IPS-NIHi11 (cell line): ENCODE measurements at regions not wholly inside any gene's neighbourhood (a gene's known extent, or its start where the extent isn't known, plus 50 kb on each side); places are given as distances from the start of the nearest gene placed in this dataset.

Experiments
- DNase-seq: peaks from one replicate; pipeline ENCODE4 v3.0.0; 2012; ENCODE audit warnings: mixed read lengths, low spot score

- no peak for DNase-seq
Measured at GRCh38 chr4:62881901-62882300, 1527.3 kb downstream of the TECRL start.

GRCh38 chr4:62881210-62881609, 1528.0 kb downstream of the TECRL start:
- no peak for DNase-seq

DNA sequence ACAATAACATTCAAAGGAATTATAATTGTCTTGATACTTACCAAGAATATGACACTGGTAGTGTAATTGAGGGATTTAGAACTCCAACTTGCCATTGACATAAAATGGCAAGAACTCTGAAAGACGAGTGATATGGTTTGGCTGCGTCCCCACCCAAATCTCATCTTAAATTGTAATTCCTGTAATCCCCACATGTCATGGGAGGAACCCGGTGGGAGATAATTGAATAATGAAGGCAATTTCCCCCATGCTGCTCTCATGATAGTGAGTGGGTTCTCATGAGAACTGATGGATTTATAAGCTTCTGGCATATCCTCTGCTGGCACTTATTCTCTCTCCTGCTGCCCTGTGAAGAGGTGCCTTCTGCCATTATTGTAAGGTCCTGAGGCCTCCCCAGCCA, 1536.4 kb downstream of the TECRL start:
- no peak for DNase-seq

DNA sequence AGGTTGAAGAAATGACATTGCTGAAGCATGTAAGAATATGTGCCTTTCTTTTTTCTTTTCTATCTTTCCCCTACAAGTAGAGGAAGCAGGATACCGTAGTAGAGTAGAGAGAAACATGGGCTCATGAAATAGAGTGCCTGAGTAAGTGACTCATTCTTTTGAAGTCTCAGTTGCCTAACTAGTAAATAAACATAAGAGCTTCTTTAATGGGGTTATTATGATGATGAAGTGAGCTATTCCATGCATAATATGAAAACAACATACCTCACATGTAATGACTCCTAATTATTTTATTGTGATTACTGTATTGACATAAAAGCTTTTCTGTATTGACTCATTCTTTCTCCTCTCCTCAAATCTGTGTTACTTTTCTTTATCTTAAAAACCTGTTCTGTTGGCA, 1538.2 kb downstream of the TECRL start:
- DNase-seq = no peak

DNA sequence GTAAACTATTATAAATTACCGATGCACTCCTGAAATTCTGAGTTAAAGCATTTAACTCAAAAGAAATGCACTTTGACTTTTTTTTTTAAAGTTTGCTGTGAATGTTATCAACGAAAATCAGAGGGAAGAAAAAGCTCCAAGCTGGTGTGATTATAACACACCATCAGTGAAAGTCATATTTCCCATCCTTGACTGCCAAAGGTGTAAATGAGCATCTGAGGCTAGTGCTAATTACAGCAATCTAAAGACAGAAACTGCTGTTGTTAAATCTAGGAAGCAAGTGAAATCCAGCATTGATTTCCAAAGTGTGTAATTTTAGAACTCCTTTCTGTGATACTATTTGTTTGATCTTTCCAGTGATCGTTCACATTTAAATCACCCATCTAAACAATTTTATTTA, 1538.8 kb downstream of the TECRL start:
- no peak for DNase-seq

DNA sequence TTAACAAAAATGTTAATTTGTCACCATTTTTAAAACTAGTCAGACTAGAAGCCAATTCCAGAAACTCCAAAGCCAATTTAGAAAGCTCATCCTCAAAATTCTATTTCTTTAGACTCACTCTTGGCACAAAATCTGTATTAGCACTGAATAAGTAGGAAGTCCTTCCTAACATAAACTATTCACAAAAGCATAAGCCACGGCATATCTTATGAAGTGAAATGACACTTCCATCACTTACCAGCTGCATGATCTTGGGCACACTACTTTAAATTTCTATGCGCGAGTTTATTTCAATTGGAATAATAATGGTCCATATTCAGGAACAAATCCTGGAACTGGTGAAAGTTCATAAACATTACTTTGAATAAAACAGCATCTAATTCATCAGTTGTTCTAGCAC, 1544.0 kb downstream of the TECRL start:
- DNase-seq = no peak

GRCh38 chr4:62849696-62850095, 1559.6 kb downstream of the TECRL start:
- no peak for DNase-seq

DNA sequence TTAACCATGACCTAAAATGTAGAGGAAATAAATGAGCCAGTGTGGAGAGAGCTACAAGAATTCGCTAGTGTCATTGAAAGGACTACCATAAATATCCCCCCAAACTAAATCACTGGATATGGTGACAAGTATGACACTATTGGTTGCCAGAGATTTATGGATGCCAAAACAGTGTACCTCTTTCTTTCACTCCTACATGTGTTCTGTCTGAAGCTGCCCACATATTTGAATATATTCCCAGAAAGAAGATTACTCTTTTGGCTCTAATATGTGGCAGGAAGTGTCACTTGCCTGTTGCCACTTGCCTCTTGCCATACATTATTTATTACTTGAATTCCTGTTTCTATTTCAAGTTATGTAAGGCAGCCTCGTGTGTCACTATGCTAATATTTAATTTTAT, 1573.6 kb downstream of the TECRL start:
- DNase-seq = no peak

DNA sequence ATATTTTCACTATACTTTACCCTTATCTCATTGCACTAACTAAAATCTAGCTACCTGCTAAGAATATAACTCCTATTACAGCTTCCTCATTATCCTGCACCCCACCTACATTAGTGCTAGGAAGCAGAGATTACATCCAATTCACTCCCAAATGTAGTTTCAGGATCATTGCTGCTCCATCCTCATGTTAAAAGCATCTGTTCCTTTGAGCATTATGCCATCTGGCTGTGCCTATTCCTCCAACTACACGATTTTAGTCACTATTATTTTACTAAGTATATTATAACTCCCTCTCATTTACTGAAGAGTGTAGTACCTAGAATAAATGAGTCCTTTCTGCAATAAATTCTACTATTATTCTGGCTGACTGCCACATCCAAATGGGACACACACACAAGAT, 1586.9 kb downstream of the TECRL start:
- no peak for DNase-seq

DNA sequence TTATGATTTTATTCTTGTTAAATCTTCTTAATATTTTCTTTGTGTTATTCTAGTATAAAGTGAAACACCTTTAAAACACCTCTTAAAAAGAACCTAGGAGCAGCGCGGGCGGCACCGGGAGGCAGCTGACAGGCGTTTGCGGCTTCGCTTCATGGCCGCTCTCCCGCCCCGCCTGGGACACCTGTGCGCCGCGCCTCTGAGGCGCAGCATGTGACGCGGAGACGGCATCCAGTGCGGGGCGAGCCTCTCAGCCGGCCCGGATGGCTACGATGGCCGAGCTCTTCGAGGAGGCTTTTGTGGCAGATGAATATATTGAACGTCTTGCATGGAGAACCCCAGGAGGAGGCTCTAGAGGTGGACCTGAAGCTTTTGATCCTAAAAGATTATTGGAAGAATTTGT, 1592.7 kb downstream of the TECRL start:
- DNase-seq = peak; percentile 7

- DNase-seq = peak; percentile 14
Measured at GRCh38 chr4:62814510-62815047, 1594.7 kb downstream of the TECRL start.

DNA sequence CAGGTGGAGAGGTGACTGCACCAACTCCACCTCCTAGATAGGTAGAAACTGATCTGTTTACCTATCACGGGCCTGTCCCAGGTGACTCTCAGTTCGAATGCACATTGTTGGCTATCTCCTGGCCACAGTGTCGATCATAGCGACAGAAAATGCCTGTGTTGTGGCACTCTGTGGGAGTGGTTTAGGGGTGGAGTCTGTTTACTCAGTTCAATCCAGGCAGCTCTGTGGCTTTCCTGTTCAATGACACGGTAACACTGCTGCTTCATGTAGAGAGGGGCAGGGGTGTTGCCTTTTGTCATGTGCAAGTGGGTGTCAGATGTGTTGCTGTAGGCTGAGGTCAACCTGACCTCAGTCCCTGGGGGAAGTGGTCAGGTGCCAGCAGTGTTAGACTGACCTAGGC, 1602.4 kb downstream of the TECRL start:
- no peak for DNase-seq

GRCh38 chr4:62804075-62804474, 1603.9 kb downstream of the ADGRL3 start:
- no peak for DNase-seq

DNA sequence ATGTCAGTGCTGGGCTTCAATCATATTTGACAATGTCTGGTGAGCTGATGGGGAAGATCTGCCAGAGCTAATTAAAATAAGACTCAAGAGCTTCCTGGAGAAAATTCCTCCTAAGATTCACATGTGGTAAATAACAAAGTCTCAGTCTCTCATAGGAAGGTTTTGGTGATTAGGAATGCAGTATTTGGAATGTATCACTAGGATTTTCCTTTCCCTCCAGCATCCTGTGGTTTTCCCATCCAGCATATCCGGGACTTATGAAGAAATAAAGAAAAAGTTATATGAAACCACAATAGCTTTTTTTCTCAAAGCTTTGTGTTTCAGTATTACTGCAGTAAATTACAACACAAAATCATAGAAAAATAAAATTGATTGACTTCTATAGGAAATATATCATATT, 1597.1 kb downstream of the ADGRL3 start:
- no peak for DNase-seq

- no peak for DNase-seq
Measured at GRCh38 chr4:62791386-62791785, 1591.3 kb downstream of the ADGRL3 start.

- no peak for DNase-seq
Measured at GRCh38 chr4:62771983-62772557, 1571.9 kb downstream of the ADGRL3 start.

- no peak for DNase-seq
Measured at GRCh38 chr4:62740296-62740695, 1540.2 kb downstream of the ADGRL3 start.

DNA sequence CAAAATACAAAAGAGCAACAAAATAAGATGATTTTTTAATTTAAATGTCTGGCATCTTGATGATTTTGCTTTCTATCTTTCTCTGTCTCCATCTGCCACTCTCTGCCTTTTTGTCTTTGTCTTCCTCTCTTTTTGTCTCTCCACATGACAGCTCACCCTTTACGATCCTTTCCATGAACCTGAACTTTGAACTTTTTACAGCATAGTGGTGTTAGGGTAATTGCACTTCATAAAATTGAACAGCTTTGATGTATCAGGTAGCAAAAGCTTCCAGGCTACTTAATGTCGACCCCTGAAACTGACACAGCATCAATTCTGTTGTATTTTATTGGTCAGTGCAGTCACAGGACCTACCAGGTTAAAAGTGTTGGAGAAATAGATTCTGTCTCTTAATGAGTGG, 1517.0 kb downstream of the ADGRL3 start:
- no peak for DNase-seq

DNA sequence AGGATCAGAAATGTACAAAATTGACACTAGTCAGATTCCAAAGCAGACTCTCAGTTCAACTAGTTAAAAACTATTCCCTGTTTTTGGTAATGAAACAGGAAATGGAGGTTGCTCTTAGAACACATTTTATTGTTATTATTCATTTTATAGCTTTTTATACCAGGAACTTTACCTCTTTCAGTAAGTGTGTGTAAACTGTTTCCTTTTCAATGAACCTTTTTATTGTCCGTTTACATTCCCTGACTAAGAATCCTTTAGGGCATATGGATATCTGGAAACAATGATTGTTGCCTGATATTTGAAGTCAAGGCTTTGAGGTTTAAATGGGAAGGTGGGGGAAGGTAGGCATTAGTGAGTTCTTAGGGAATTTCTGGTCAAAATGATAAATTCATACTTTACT, 1511.4 kb downstream of the ADGRL3 start:
- DNase-seq = no peak

DNA sequence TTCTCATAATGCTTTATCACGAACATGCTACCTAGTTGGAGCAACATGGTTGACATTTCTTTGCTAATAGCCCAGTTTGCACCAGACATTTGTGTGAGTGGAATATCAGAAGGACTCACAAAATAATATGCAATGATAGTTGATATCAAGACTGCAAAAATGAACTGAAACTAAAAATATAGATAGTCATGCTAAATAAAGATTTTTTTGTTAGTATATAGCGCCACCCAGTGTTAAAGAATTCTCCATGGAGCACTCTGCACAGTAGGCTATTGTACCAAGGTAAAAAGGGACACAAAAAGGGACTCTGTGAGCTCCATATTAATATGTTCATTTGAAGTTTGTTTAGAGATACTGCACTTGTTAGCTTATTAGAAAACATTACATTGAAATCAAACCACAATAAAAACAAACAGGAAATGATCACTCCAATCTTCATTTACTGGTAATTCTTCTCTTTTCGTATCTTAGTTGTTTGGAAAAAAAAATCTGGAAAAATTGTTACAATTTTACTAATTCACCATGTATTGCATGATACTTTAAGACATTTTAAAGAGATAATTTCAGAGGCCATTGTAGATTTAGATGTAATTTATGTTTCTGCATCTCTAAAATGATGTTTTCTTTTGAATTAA, 1509.6 kb downstream of the ADGRL3 start:
- peak; percentile 24 for DNase-seq

DNA sequence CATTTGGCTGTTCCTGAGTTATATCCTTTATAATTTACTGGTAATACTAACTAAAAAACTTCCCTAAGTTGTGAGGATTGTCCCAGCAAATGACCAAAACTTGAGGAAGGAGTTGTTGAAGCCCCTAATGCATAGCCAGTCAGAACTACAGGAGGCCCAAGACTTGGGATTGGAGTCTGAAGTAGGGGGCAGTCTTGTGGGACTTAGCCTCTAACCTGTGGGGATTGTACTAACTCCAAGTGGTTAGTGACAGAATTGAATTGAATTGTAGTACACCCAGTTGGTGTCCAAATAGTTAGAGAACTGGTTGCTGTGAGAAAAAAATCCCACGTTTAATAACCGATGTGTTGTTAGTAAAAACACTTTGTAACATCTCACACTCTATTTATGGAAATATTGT, 1506.3 kb downstream of the ADGRL3 start:
- no peak for DNase-seq

DNA sequence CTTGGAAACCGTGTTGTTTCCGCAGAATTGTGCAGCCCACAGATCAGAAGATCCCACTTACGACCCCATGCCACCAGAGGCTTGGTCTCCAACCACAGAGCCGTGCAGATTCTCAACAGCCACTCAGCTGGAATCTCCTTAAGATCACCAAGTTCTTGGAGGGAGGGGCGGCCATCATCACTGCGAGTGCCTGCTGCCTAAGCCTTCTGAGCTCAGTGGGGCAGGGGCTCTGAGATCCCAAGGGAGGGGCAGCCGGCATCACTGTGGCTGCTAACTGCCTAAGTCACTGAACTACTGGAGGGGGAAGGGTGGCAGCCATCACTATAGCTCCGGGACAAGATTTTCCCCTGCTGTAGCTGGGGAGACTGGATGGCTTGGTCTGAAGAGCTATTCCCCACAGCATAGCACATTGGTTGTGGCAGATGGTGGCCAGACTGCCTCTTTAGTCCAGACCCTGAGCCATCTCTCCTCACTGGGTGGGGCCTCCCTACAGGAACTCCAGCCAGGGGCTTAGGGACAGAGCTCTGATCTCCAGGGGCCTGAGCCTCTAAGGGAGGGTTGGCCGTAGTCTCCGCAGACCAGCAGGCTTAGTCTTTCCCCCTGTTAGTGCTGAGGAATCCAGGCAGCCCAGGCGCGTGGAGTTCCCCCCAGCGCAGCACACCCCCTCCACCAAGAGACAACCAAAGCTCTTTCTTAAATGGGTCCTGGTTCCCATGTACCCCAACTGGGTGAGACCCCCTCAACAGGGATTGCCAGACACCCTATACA, 1483.9 kb downstream of the ADGRL3 start:
- no peak for DNase-seq

DNA sequence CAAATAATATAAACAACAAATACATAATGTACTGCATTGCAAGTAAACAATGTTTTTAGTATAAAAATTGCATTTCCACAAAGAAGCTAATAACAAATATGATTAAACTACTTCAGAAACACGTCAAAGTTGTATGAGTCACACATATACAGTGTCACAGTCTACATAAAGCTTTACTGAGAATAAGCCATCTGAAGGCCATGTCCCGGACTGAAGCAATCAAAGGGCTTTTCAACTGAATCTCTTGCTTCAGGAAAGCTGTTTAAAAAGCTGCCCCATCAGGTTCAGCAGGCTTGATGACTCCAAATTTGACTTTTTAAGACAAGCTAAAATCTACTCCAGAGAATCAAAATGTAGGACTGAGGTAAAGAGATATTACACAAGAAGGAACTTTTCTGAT, 1476.8 kb downstream of the ADGRL3 start:
- DNase-seq = no peak
